ENCODE measurements at regions not wholly inside any gene's neighbourhood (a gene's known extent, or its start where the extent isn't known, plus 50 kb on each side); places are given as distances from the start of the nearest gene placed in this dataset.

GRCh38 chr2:117086943-117087250, 727.6 kb upstream of the DDX18 start:
- Histone ChIP-seq H3K27ac (ENCODE audit: low read depth in 1 of 2, low read length in 1 of 2) (no peak overlapping the region), H3K27me3 (ENCODE audit: control insufficient read depth in 2 of 2, insufficient read depth in 1 of 2, low read length in 1 of 2) (no peaks in the 10 kb centered on the region), H3K9me3 (ENCODE audit: control insufficient read depth in 2 of 2, insufficient read depth in 1 of 2, low read length in 1 of 2) (no peaks in the 10 kb centered on the region), H3K36me3 (ENCODE audit: control insufficient read depth in 2 of 2, insufficient read depth in 2 of 2, low read length in 1 of 2) (no peaks in the 10 kb centered on the region), H3K4me3 (ENCODE audit: low read length in 2 of 2) (no peak overlapping the region), H3K4me1 (ENCODE audit: control insufficient read depth in 2 of 2, insufficient read depth in 2 of 2, low read length in 2 of 2) (no peaks in the 10 kb centered on the region)
- 88% methylated on average over 4 of the region's 4 CpGs for WGBS
- no peak for DNase-seq (ENCODE audit: low read depth in 6 of 9, low spot score in 9 of 9)

- H3K27me3 ChIP-seq (ENCODE audit: control insufficient read depth in 2 of 2, insufficient read depth in 1 of 2, low read length in 1 of 2) = no peaks in the 10 kb centered on the region
- H3K36me3 ChIP-seq (ENCODE audit: control insufficient read depth in 2 of 2, insufficient read depth in 2 of 2, low read length in 1 of 2) = no peaks in the 10 kb centered on the region
- no peaks in the 10 kb centered on the region for H3K9me3 ChIP-seq (ENCODE audit: control insufficient read depth in 2 of 2, insufficient read depth in 1 of 2, low read length in 1 of 2)
- no peak overlapping the region for H3K4me3 ChIP-seq (ENCODE audit: low read length in 2 of 2)
- no peak for DNase-seq (ENCODE audit: low read depth in 6 of 9, low spot score in 9 of 9)
- no peak overlapping the region for H3K27ac ChIP-seq (ENCODE audit: low read depth in 1 of 2, low read length in 1 of 2)
- H3K4me1 ChIP-seq (ENCODE audit: control insufficient read depth in 2 of 2, insufficient read depth in 2 of 2, low read length in 2 of 2) = no peaks in the 10 kb centered on the region
- 25% methylated on average over 9 of the region's 9 CpGs for WGBS
Observed at GRCh38 chr2:117087535-117088291, 726.8 kb upstream of the DDX18 start.

- Histone ChIP-seq H3K36me3 (ENCODE audit: control insufficient read depth in 2 of 2, insufficient read depth in 2 of 2, low read length in 1 of 2) (no peaks in the 10 kb centered on the region), H3K27me3 (ENCODE audit: control insufficient read depth in 2 of 2, insufficient read depth in 1 of 2, low read length in 1 of 2) (no peaks in the 10 kb centered on the region), H3K27ac (ENCODE audit: low read depth in 1 of 2, low read length in 1 of 2) (no peak overlapping the region), H3K9me3 (ENCODE audit: control insufficient read depth in 2 of 2, insufficient read depth in 1 of 2, low read length in 1 of 2) (no peaks in the 10 kb centered on the region), H3K4me1 (ENCODE audit: control insufficient read depth in 2 of 2, insufficient read depth in 2 of 2, low read length in 2 of 2) (no peaks in the 10 kb centered on the region), H3K4me3 (ENCODE audit: low read length in 2 of 2) (no peak overlapping the region)
- WGBS = 93% methylated on average over 2 of the region's 2 CpGs
- DNase-seq (ENCODE audit: low read depth in 6 of 9, low spot score in 9 of 9) = no peak
Observed at GRCh38 chr2:117091041-117091837, 723.3 kb upstream of the DDX18 start.

GRCh38 chr2:117101613-117102012, 712.9 kb upstream of the DDX18 start:
- no peak for DNase-seq (ENCODE audit: low read depth in 6 of 9, low spot score in 9 of 9)
- WGBS = 96% methylated on average over 1 of the region's 1 CpG
- Histone ChIP-seq H3K4me3 (ENCODE audit: low read length in 2 of 2) (no peak overlapping the region), H3K36me3 (ENCODE audit: control insufficient read depth in 2 of 2, insufficient read depth in 2 of 2, low read length in 1 of 2) (no peaks in the 10 kb centered on the region), H3K27ac (ENCODE audit: low read depth in 1 of 2, low read length in 1 of 2) (no peak overlapping the region), H3K4me1 (ENCODE audit: control insufficient read depth in 2 of 2, insufficient read depth in 2 of 2, low read length in 2 of 2) (no peaks in the 10 kb centered on the region), H3K9me3 (ENCODE audit: control insufficient read depth in 2 of 2, insufficient read depth in 1 of 2, low read length in 1 of 2) (no peaks in the 10 kb centered on the region), H3K27me3 (ENCODE audit: control insufficient read depth in 2 of 2, insufficient read depth in 1 of 2, low read length in 1 of 2) (no peaks in the 10 kb centered on the region)

- H3K27me3 ChIP-seq (ENCODE audit: control insufficient read depth in 2 of 2, insufficient read depth in 1 of 2, low read length in 1 of 2) = no peaks in the 10 kb centered on the region
- no peak for DNase-seq (ENCODE audit: low read depth in 6 of 9, low spot score in 9 of 9)
- H3K36me3 ChIP-seq (ENCODE audit: control insufficient read depth in 2 of 2, insufficient read depth in 2 of 2, low read length in 1 of 2) = no peaks in the 10 kb centered on the region
- peaks cover 1 to 26% of the 10 kb centered on the region in 2 donors for H3K9me3 ChIP-seq (ENCODE audit: control insufficient read depth in 2 of 2, insufficient read depth in 1 of 2, low read length in 1 of 2)
- no peak overlapping the region for H3K4me3 ChIP-seq (ENCODE audit: low read length in 2 of 2)
- 91% methylated on average over 9 of the region's 9 CpGs for WGBS
- H3K27ac ChIP-seq (ENCODE audit: low read depth in 1 of 2, low read length in 1 of 2) = no peak overlapping the region
- no peaks in the 10 kb centered on the region for H3K4me1 ChIP-seq (ENCODE audit: control insufficient read depth in 2 of 2, insufficient read depth in 2 of 2, low read length in 2 of 2)
Observed at GRCh38 chr2:117108741-117109267, 705.7 kb upstream of the DDX18 start.

- H3K9me3 ChIP-seq (ENCODE audit: control insufficient read depth in 2 of 2, insufficient read depth in 1 of 2, low read length in 1 of 2) = no peaks in the 10 kb centered on the region
- H3K27me3 ChIP-seq (ENCODE audit: control insufficient read depth in 2 of 2, insufficient read depth in 1 of 2, low read length in 1 of 2) = no peaks in the 10 kb centered on the region
- no peaks in the 10 kb centered on the region for H3K36me3 ChIP-seq (ENCODE audit: control insufficient read depth in 2 of 2, insufficient read depth in 2 of 2, low read length in 1 of 2)
- H3K4me1 ChIP-seq (ENCODE audit: control insufficient read depth in 2 of 2, insufficient read depth in 2 of 2, low read length in 2 of 2) = no peaks in the 10 kb centered on the region
- 54% methylated on average over 1 of the region's 1 CpG for WGBS
- no peak overlapping the region for H3K27ac ChIP-seq (ENCODE audit: low read depth in 1 of 2, low read length in 1 of 2)
- H3K4me3 ChIP-seq (ENCODE audit: low read length in 2 of 2) = no peak overlapping the region
- no peak for DNase-seq (ENCODE audit: low read depth in 6 of 9, low spot score in 9 of 9)
Observed at GRCh38 chr2:117118994-117119393, 695.5 kb upstream of the DDX18 start.

- DNase-seq (ENCODE audit: low read depth in 6 of 9, low spot score in 9 of 9) = no peak
- H3K27ac ChIP-seq (ENCODE audit: low read depth in 1 of 2, low read length in 1 of 2) = no peak overlapping the region
- WGBS = 92% methylated on average over 1 of the region's 1 CpG
- H3K9me3 ChIP-seq (ENCODE audit: control insufficient read depth in 2 of 2, insufficient read depth in 1 of 2, low read length in 1 of 2) = no peaks in the 10 kb centered on the region
- H3K4me3 ChIP-seq (ENCODE audit: low read length in 2 of 2) = no peak overlapping the region
- no peaks in the 10 kb centered on the region for H3K27me3 ChIP-seq (ENCODE audit: control insufficient read depth in 2 of 2, insufficient read depth in 1 of 2, low read length in 1 of 2)
- no peaks in the 10 kb centered on the region for H3K4me1 ChIP-seq (ENCODE audit: control insufficient read depth in 2 of 2, insufficient read depth in 2 of 2, low read length in 2 of 2)
- no peaks in the 10 kb centered on the region for H3K36me3 ChIP-seq (ENCODE audit: control insufficient read depth in 2 of 2, insufficient read depth in 2 of 2, low read length in 1 of 2)
Observed at GRCh38 chr2:117123362-117123761, 691.1 kb upstream of the DDX18 start.

GRCh38 chr2:117126656-117127055, 687.8 kb upstream of the DDX18 start:
- Histone ChIP-seq H3K9me3 (ENCODE audit: control insufficient read depth in 2 of 2, insufficient read depth in 1 of 2, low read length in 1 of 2) (no peaks in the 10 kb centered on the region), H3K36me3 (ENCODE audit: control insufficient read depth in 2 of 2, insufficient read depth in 2 of 2, low read length in 1 of 2) (no peaks in the 10 kb centered on the region), H3K4me1 (ENCODE audit: control insufficient read depth in 2 of 2, insufficient read depth in 2 of 2, low read length in 2 of 2) (no peaks in the 10 kb centered on the region), H3K27ac (ENCODE audit: low read depth in 1 of 2, low read length in 1 of 2) (no peak overlapping the region), H3K27me3 (ENCODE audit: control insufficient read depth in 2 of 2, insufficient read depth in 1 of 2, low read length in 1 of 2) (no peaks in the 10 kb centered on the region), H3K4me3 (ENCODE audit: low read length in 2 of 2) (no peak overlapping the region)
- WGBS = 78% methylated on average over 3 of the region's 3 CpGs
- DNase-seq (ENCODE audit: low read depth in 6 of 9, low spot score in 9 of 9) = no peak

- no peaks in the 10 kb centered on the region for H3K9me3 ChIP-seq (ENCODE audit: control insufficient read depth in 2 of 2, insufficient read depth in 1 of 2, low read length in 1 of 2)
- DNase-seq (ENCODE audit: low read depth in 6 of 9, low spot score in 9 of 9) = no peak
- no peaks in the 10 kb centered on the region for H3K4me1 ChIP-seq (ENCODE audit: control insufficient read depth in 2 of 2, insufficient read depth in 2 of 2, low read length in 2 of 2)
- H3K4me3 ChIP-seq (ENCODE audit: low read length in 2 of 2) = no peak overlapping the region
- no peak overlapping the region for H3K27ac ChIP-seq (ENCODE audit: low read depth in 1 of 2, low read length in 1 of 2)
- H3K36me3 ChIP-seq (ENCODE audit: control insufficient read depth in 2 of 2, insufficient read depth in 2 of 2, low read length in 1 of 2) = no peaks in the 10 kb centered on the region
- no peaks in the 10 kb centered on the region for H3K27me3 ChIP-seq (ENCODE audit: control insufficient read depth in 2 of 2, insufficient read depth in 1 of 2, low read length in 1 of 2)
Observed at GRCh38 chr2:117127680-117128079, 686.8 kb upstream of the DDX18 start.

Measured in thymus (tissue), 11 donors.